ENCODE measurements at regions not wholly inside any gene's neighbourhood (a gene's known extent, or its start where the extent isn't known, plus 50 kb on each side); places are given as distances from the start of the nearest gene placed in this dataset.

DNA sequence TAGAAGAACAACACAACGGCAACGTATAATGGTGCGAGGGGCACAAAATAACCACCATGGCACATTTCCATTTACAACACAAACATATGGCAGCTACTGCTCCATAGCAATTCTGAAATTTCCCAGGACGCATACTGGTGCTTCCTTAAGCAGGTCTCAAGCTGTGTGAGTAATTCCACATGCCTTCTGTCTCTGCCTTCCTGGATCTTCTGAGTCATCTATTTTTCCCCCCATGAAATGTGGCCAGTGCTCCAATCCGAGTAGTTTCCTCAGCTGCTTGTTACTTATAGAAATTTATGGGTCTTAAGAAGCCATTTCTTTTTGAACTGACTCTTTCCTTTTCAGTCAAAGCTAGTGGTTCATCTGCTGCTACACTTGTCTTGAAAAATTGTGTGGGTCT lies 256.6 kb upstream of the KLF6 start:
- DNase-seq, result no peak
- H3K4me2 ChIP-seq, result no peak overlapping the region
- H3K79me2 ChIP-seq (ENCODE audit: low read depth), result no peaks in the 10 kb centered on the region
- H3F3A ChIP-seq (ENCODE audit: insufficient read depth, low read depth), result no peaks in the 10 kb centered on the region
- CTCF ChIA-PET, result no interaction called here
- intact Hi-C loops (cut with micrococcal nuclease; ENCODE audit: unreplicated experiment), result no loop called here
- 0 out of 2 replicates have a peak, but pooled peaks cover 3% of the 10 kb centered on the region for H3K9me3 ChIP-seq (ENCODE audit: insufficient read depth, low read depth)
- no peak overlapping the region for H3K27ac ChIP-seq
- no peaks in the 10 kb centered on the region for H3K9me2 ChIP-seq (ENCODE audit: insufficient read depth)
- H4K20me1 ChIP-seq (ENCODE audit: insufficient read depth), result no peaks in the 10 kb centered on the region
- H3K36me3 ChIP-seq (ENCODE audit: low read depth), result no peaks in the 10 kb centered on the region
- H3K27me3 ChIP-seq (ENCODE audit: insufficient read depth, low read depth), result no peaks in the 10 kb centered on the region
- POLR2A ChIA-PET (ENCODE audit: unreplicated experiment), result no interaction called here
- TF ChIP-seq, protein P1, sequence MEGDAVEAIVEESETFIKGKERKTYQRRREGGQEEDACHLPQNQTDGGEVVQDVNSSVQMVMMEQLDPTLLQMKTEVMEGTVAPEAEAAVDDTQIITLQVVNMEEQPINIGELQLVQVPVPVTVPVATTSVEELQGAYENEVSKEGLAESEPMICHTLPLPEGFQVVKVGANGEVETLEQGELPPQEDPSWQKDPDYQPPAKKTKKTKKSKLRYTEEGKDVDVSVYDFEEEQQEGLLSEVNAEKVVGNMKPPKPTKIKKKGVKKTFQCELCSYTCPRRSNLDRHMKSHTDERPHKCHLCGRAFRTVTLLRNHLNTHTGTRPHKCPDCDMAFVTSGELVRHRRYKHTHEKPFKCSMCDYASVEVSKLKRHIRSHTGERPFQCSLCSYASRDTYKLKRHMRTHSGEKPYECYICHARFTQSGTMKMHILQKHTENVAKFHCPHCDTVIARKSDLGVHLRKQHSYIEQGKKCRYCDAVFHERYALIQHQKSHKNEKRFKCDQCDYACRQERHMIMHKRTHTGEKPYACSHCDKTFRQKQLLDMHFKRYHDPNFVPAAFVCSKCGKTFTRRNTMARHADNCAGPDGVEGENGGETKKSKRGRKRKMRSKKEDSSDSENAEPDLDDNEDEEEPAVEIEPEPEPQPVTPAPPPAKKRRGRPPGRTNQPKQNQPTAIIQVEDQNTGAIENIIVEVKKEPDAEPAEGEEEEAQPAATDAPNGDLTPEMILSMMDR (conservative IDR thresholded peaks at IDR 0.05), result no peak
- TF ChIP-seq EZH2 (IDR thresholded peaks at IDR 0.05; ENCODE audit: low read depth), result no peak
- H3K4me3 ChIP-seq, result no peak overlapping the region
- no TSS peak for BruUV-seq (replicated peaks)
- H2AFZ ChIP-seq, result no peak overlapping the region
- H3K4me1 ChIP-seq (replicated peaks; ENCODE audit: insufficient read depth), result no peaks in the 10 kb centered on the region

DNA sequence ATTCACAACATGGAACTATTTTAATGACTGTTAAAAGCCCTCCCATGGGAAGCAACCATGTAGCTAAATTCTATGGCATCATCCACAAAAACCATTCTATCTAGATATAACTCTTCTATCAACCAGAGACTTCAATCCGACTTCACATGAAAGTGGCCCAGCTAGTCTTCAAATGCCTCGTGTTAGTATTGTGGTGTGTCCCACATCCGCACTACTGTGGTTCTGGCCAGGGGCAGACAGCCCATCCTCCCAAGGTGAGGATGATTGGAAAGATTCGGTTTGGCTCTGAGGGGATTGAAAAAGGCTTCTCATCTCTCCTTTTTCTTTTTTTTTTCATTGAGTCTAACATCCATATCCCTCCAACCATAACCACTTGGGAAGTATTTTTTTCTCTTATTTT lies 253.0 kb upstream of the KLF6 start:
- Histone ChIP-seq H3K4me2 (no peak overlapping the region), H3K79me2 (ENCODE audit: low read depth) (no peaks in the 10 kb centered on the region), H3K27me3 (ENCODE audit: insufficient read depth, low read depth) (no peaks in the 10 kb centered on the region), H3K36me3 (ENCODE audit: low read depth) (no peaks in the 10 kb centered on the region), H3K4me1 (replicated peaks; ENCODE audit: insufficient read depth) (no peaks in the 10 kb centered on the region), H3K4me3 (no peak overlapping the region), H3K9me3 (ENCODE audit: insufficient read depth, low read depth) (0 out of 2 replicates have a peak, but pooled peaks cover 3% of the 10 kb centered on the region), H3K9me2 (ENCODE audit: insufficient read depth) (no peaks in the 10 kb centered on the region), H3K27ac (no peak overlapping the region), H2AFZ (no peak overlapping the region), H4K20me1 (ENCODE audit: insufficient read depth) (no peaks in the 10 kb centered on the region), H3F3A (ENCODE audit: insufficient read depth, low read depth) (no peaks in the 10 kb centered on the region)
- intact Hi-C loops (cut with micrococcal nuclease; ENCODE audit: unreplicated experiment), result no loop called here
- BruUV-seq (replicated peaks), result no TSS peak
- POLR2A ChIA-PET (ENCODE audit: unreplicated experiment), result interaction anchor here (0.7 kb wide), 1 partner anchor 503 kb away, joined by 3 read pairs; no protein-coding TSS in a partner anchor
- no peak for DNase-seq
- CTCF ChIA-PET, result no interaction called here
- TF ChIP-seq EZH2 (IDR thresholded peaks at IDR 0.05; ENCODE audit: low read depth), result no peak
- TF ChIP-seq, protein P1 (conservative IDR thresholded peaks at IDR 0.05), result no peak

DNA sequence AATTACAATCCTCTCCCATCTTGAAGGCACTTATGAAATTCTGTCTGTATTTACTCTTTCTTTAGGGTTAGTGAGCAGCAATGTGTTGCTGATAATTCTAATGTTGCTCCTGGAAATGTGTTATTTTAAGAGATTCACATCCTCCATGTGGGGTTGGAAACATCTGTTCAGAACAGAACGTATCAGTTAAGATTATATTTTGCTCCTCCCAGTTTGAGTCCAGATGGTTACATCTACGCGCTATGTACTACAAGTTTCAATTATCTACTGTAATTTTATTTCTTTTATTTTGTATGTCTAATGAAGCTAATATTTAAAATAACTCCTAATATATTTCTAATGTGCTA lies 250.6 kb upstream of the KLF6 start:
- Histone ChIP-seq H3K9me3 (ENCODE audit: insufficient read depth, low read depth) (no peaks in the 10 kb centered on the region), H3K36me3 (ENCODE audit: low read depth) (no peaks in the 10 kb centered on the region), H3K27ac (no peak overlapping the region), H2AFZ (no peak overlapping the region), H3K79me2 (ENCODE audit: low read depth) (no peaks in the 10 kb centered on the region), H3K4me3 (no peak overlapping the region), H3K4me2 (no peak overlapping the region), H3F3A (ENCODE audit: insufficient read depth, low read depth) (no peaks in the 10 kb centered on the region), H4K20me1 (ENCODE audit: insufficient read depth) (no peaks in the 10 kb centered on the region), H3K27me3 (ENCODE audit: insufficient read depth, low read depth) (no peaks in the 10 kb centered on the region), H3K9me2 (ENCODE audit: insufficient read depth) (no peaks in the 10 kb centered on the region), H3K4me1 (replicated peaks; ENCODE audit: insufficient read depth) (no peaks in the 10 kb centered on the region)
- no TSS peak for BruUV-seq (replicated peaks)
- intact Hi-C loops (cut with micrococcal nuclease; ENCODE audit: unreplicated experiment), result no loop called here
- ChIA-PET CTCF (no interaction called here), POLR2A (ENCODE audit: unreplicated experiment) (no interaction called here)
- no peak for TF ChIP-seq EZH2 (IDR thresholded peaks at IDR 0.05; ENCODE audit: low read depth)
- TF ChIP-seq, protein P1 (conservative IDR thresholded peaks at IDR 0.05), result no peak
- no peak for DNase-seq
